Vagina (tissue), 2 donors: ENCODE measurements at regions not wholly inside any gene's neighbourhood (a gene's known extent, or its start where the extent isn't known, plus 50 kb on each side); places are given as distances from the start of the nearest gene placed in this dataset.

ENCODE experiments used
- POLR2AphosphoS5 ChIP-seq, 2 donors: sonication (generic); formaldehyde crosslinking; IDR thresholded peaks; one replicate each; pipeline ENCODE4 v1.9.0; 2017; ENCODE audit warnings: antibody characterized with exemption in 2 of 2, mild to moderate bottlenecking in 2 of 2, low read depth in 1 of 2; ENCODE audit not compliant: insufficient read depth in 1 of 2
- TF ChIP-seq, protein P1 (sequence below), 3 experiments: fragments of 450-650 bp in 2 of 3; fragments of 200-600 bp in 1 of 3; sonication (generic) in 1 of 3; IDR thresholded peaks; one replicate each; pipeline ENCODE4 v1.5.1; 2017 to 2019; ENCODE audit warnings: antibody characterized with exemption in 3 of 3, mild to moderate bottlenecking in 2 of 3, moderate library complexity in 2 of 3

DNA sequence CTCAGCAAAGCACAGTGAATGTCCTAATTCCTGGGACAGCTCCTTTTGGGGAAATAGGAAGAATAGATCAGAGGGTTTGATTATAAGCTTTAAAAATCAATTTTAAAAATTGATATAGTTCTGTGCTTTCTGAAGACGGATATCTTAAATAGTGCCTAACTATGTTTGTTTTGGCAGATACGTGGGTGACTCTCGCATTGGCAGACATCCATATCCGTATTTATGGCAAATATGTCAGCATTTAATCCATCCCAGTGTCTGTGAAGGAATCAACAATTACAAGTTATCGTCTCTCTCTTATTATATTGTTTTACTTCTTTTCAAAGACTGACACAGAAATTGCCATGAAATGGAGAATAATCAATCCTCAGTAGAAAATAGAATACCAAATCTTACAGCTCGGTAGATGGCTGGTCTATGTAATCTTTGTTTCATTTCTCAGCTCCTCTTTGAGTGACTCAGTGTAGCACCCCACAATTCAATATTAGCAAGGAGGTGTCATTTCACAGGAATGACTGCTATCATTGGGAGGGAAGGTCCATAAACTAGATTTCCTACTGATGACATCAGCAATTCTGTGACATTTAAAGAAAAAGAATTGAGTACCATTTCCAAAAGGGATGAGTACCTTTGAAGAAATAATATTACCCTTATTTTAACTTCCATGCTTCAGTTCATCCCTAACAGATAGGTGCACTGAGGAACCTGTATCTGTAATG lies 186.4 kb upstream of the NFE2L3 start:
- TF ChIP-seq POLR2AphosphoS5 (IDR thresholded peaks at IDR 0.05; ENCODE audit: insufficient read depth in 1 of 2, low read depth in 1 of 2) = no peak
- TF ChIP-seq, protein P1, sequence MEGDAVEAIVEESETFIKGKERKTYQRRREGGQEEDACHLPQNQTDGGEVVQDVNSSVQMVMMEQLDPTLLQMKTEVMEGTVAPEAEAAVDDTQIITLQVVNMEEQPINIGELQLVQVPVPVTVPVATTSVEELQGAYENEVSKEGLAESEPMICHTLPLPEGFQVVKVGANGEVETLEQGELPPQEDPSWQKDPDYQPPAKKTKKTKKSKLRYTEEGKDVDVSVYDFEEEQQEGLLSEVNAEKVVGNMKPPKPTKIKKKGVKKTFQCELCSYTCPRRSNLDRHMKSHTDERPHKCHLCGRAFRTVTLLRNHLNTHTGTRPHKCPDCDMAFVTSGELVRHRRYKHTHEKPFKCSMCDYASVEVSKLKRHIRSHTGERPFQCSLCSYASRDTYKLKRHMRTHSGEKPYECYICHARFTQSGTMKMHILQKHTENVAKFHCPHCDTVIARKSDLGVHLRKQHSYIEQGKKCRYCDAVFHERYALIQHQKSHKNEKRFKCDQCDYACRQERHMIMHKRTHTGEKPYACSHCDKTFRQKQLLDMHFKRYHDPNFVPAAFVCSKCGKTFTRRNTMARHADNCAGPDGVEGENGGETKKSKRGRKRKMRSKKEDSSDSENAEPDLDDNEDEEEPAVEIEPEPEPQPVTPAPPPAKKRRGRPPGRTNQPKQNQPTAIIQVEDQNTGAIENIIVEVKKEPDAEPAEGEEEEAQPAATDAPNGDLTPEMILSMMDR (IDR thresholded peaks at IDR 0.05) = no peak
